B cell (primary cell): ENCODE measurements at regions not wholly inside any gene's neighbourhood (a gene's known extent, or its start where the extent isn't known, plus 50 kb on each side); places are given as distances from the start of the nearest gene placed in this dataset.

Experiments used
- ATAC-seq: fragments of 200-7000 bp; cut with Tn5 transposase; one replicate; pipeline ENCODE4 v1.10.0; 2021; ENCODE audit warnings: low read depth, mild to moderate bottlenecking, moderate number of reproducible peaks, moderate library complexity
- CTCF ChIA-PET: fragments of 350-600 bp; sonication (Branson Sonifier 250); formaldehyde crosslinking; loops from one replicate; lab custom pipeline; 2021; ENCODE audit warnings: antibody characterized with exemption, inconsistent platforms; lab: Charles Lee
- POLR2A ChIA-PET: fragments of 350-600 bp; sonication (Branson Sonifier 250); formaldehyde crosslinking; loops from one replicate; lab custom pipeline; 2021; ENCODE audit warnings: antibody characterized with exemption; lab: Charles Lee
- DNase-seq: peaks from one replicate; pipeline ENCODE4 v3.0.0; 2013
- H2AFZ ChIP-seq: 2 replicates; pipeline ENCODE4 v1.6.1; 2012; ENCODE audit warnings: mild to moderate bottlenecking, low read depth, low read length; ENCODE audit not compliant: insufficient read depth, poor library complexity, severe bottlenecking
- H3K27ac ChIP-seq, 2 donors: 1 replicate in 1 of 2; 2 replicates in 1 of 2; pipeline ENCODE4 v1.5.1; 2012 to 2013; ENCODE audit warnings: low read length in 2 of 2, mild to moderate bottlenecking in 2 of 2, moderate library complexity in 1 of 2
- H3K27me3 ChIP-seq, 4 experiments: fragments of 200-600 bp in 1 of 4; sonication (generic) in 1 of 4; replicated peaks in 1 of 4; 1 replicate in 2 of 4; 2 replicates in 2 of 4; pipeline versions ENCODE4 v1.6.1 to v1.7.0; 2013 to 2016; ENCODE audit warnings: low read length in 3 of 4, mild to moderate bottlenecking in 2 of 4, mixed read lengths in 1 of 4, moderate library complexity in 1 of 4; ENCODE audit not compliant: insufficient read depth in 4 of 4, control insufficient read depth in 3 of 4; ENCODE audit errors: control extremely low read depth in 1 of 4
- H3K36me3 ChIP-seq, 2 experiments: replicated peaks in 1 of 2; 1 replicate in 1 of 2; 2 replicates in 1 of 2; pipeline versions ENCODE4 v1.6.1 to v1.7.1; 2013; ENCODE audit warnings: low read length in 1 of 2; ENCODE audit not compliant: insufficient read depth in 2 of 2, control insufficient read depth in 1 of 2; ENCODE audit errors: control extremely low read depth in 1 of 2, extremely low read depth in 1 of 2
- H3K4me1 ChIP-seq, 2 donors: fragments of 200-600 bp in 1 of 2; sonication (generic) in 1 of 2; 1 replicate in 1 of 2; 2 replicates in 1 of 2; pipeline versions ENCODE4 v1.5.1 to v1.6.1; 2013 to 2017; ENCODE audit warnings: low read length in 2 of 2; ENCODE audit not compliant: control insufficient read depth in 2 of 2, insufficient read depth in 2 of 2
- H3K4me2 ChIP-seq: replicated peaks from 2 replicates; pipeline ENCODE3; 2012; ENCODE audit warnings: mild to moderate bottlenecking, low read depth, low read length; ENCODE audit not compliant: poor library complexity, severe bottlenecking
- H3K4me3 ChIP-seq, 5 experiments: fragments of 200-600 bp in 1 of 5; sonication (generic) in 1 of 5; 1 replicate in 3 of 5; 2 replicates in 2 of 5; pipeline versions ENCODE4 v1.5.1 to v1.7.0; 2011 to 2016; ENCODE audit warnings: low read length in 4 of 5, mild to moderate bottlenecking in 4 of 5, low read depth in 2 of 5, control low read depth in 1 of 5, moderate library complexity in 1 of 5; ENCODE audit not compliant: insufficient read depth in 1 of 5; ENCODE audit errors: control extremely low read depth in 1 of 5, extremely low read depth in 1 of 5
- H3K79me2 ChIP-seq: fragments of 200-600 bp; sonication (generic); one replicate; pipeline ENCODE4 v1.6.0; 2016; ENCODE audit warnings: low read length; ENCODE audit not compliant: control insufficient read depth, insufficient read depth
- H3K9ac ChIP-seq: fragments of 200-600 bp; sonication (generic); 2 replicates; pipeline ENCODE4 v1.6.1; 2017; ENCODE audit warnings: mild to moderate bottlenecking, low read length, moderate library complexity
- H3K9me3 ChIP-seq, 3 donors: one replicate each; pipeline versions ENCODE4 v1.6.1 to v1.7.1; 2013; ENCODE audit warnings: low read length in 2 of 3; ENCODE audit not compliant: control insufficient read depth in 2 of 3, insufficient read depth in 1 of 3; ENCODE audit errors: control extremely low read depth in 1 of 3
- H4K20me1 ChIP-seq: 2 replicates; pipeline ENCODE4 v1.6.0; 2012; ENCODE audit warnings: mild to moderate bottlenecking, low read length; ENCODE audit not compliant: insufficient read depth, control insufficient read depth, poor library complexity, severe bottlenecking
- H3K27ac Mint-ChIP-seq: one replicate; pipeline ENCODE4 v1.8.0; 2021; ENCODE audit warnings: mixed read lengths
- H3K27me3 Mint-ChIP-seq: one replicate; pipeline ENCODE4 v1.8.0; 2021; ENCODE audit warnings: mixed read lengths
- H3K4me1 Mint-ChIP-seq: one replicate; pipeline ENCODE4 v1.8.0; 2021; ENCODE audit warnings: mixed read lengths
- H3K4me3 Mint-ChIP-seq: one replicate; pipeline ENCODE4 v1.8.0; 2021; ENCODE audit warnings: mixed read lengths
- H3K9me3 Mint-ChIP-seq: one replicate; pipeline ENCODE4 v1.8.0; 2022; ENCODE audit warnings: mixed read lengths; ENCODE audit not compliant: insufficient read depth
- CTCF ChIP-seq: fragments of 200-600 bp; IDR thresholded peaks from one replicate; pipeline ENCODE4 v1.8.0; 2022; ENCODE audit warnings: antibody characterized with exemption, mild to moderate bottlenecking
- EZH2 ChIP-seq: IDR thresholded peaks from 2 replicates; pipeline ENCODE4 v1.6.1; 2012; ENCODE audit warnings: borderline replicate concordance, low read depth, mild to moderate bottlenecking, moderate library complexity, low read length; ENCODE audit not compliant: insufficient read depth, poor library complexity, severe bottlenecking
- WGBS: methylation state at CpG from one replicate; pipeline ENCODE4 v1.1.5; 2013; ENCODE audit warnings: missing lambda C conversion rate; ENCODE audit not compliant: insufficient coverage; 5-methylcytosine and 5-hydroxymethylcytosine counted together
- intact Hi-C: fragments of 100-400 bp; cut with micrococcal nuclease; formaldehyde crosslinking; loops from one replicate; pipeline ENCODE4 v1.10.0; 2022

DNA sequence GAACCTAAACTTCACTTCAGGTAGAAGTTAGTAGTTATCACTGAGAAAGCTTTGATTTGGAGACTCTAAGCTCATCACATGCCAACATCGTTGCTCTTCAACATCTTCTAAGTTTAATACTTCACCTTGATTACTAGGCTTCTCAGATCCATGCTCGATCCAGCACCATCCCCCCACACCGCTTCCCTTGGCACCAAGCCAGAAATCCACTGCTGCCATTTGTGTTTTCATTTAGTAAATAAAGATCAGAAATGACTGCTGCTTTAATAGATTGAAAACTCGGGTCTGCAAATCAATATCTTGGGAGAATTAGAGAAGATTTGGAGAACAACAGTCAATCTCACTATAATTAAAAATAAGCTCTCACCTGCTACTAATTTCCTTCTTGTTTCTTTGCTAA is 214.7 kb upstream of the NR4A3 start:
- no peak overlapping the region for H3K4me2 ChIP-seq
- no peaks in the 10 kb centered on the region for H3K79me2 ChIP-seq
- no peak overlapping the region for H2AFZ ChIP-seq
- no peak for TF ChIP-seq CTCF
- TF ChIP-seq EZH2, result no peak
- H3K27me3 ChIP-seq, result peaks cover 0 to 3% (median 0%) of the 10 kb centered on the region in 4 experiments
- ChIA-PET CTCF (no interaction called here), POLR2A (no interaction called here)
- no peak overlapping the region for H3K4me3 ChIP-seq
- no peaks in the 10 kb centered on the region for H3K9me3 Mint-ChIP-seq
- peaks cover 0 to 4% (median 0%) of the 10 kb centered on the region in 3 donors for H3K9me3 ChIP-seq
- no CpG with 5 or more reads among the region's 4 CpGs for WGBS
- H3K4me1 Mint-ChIP-seq, result no peaks in the 10 kb centered on the region
- H3K27me3 Mint-ChIP-seq, result no peaks in the 10 kb centered on the region
- ATAC-seq, result no peak
- no peaks in the 10 kb centered on the region for H3K36me3 ChIP-seq
- H4K20me1 ChIP-seq, result no peaks in the 10 kb centered on the region
- DNase-seq, result no peak
- no peaks in the 10 kb centered on the region for H3K4me1 ChIP-seq
- no peak overlapping the region for H3K27ac ChIP-seq
- intact Hi-C loops, result no loop called here
- H3K27ac Mint-ChIP-seq, result no peak overlapping the region
- no peak overlapping the region for H3K4me3 Mint-ChIP-seq
- H3K9ac ChIP-seq, result no peak overlapping the region

DNA sequence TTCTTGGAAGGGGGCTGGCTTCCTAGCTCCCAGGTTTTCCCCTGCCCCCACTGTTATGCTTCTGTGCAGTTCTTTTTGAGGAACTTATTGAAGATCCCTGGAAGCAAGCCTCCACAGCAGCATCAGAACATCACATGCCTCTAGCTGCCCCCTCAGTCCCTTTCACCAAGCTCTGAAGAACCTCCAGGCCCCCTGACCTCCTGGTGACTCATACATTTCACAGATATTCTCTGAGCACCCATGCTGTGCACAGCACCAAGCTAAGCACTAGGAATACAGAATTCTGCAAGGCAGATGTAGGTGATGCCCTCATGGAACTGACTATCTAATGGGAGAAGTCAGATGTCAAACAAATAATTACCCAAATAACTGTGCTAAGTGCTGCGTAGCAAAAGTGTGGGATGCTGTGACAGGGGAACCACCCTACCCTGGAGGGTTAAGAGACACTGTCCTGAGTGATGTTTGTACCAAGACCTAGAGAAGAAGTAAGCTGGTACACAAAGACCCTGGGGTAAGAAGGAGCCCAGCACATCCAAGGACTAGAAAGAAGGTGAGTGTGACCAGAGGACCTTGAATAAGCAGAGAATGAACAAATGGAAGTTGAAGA is 213.7 kb upstream of the NR4A3 start:
- POLR2A ChIA-PET, result no interaction called here
- no CpG with 5 or more reads among the region's 1 CpG for WGBS

More for the DNA sequence above, 213.7 kb upstream of the NR4A3 start:
- H4K20me1 ChIP-seq, result no peaks in the 10 kb centered on the region
- H3K9ac ChIP-seq, result no peak overlapping the region
- no peaks in the 10 kb centered on the region for H3K36me3 ChIP-seq
- H3K79me2 ChIP-seq, result no peaks in the 10 kb centered on the region
- CTCF ChIA-PET, result interaction anchor here (0.6 kb wide), 1 partner anchor 325 kb away, joined by 3 read pairs; no protein-coding TSS in a partner anchor
- no peak overlapping the region for H3K27ac Mint-ChIP-seq
- H3K27ac ChIP-seq, result no peak overlapping the region
- H3K4me3 ChIP-seq, result no peak overlapping the region
- no peak overlapping the region for H3K4me2 ChIP-seq
- no peaks in the 10 kb centered on the region for H3K4me1 ChIP-seq
- H3K4me1 Mint-ChIP-seq, result no peaks in the 10 kb centered on the region
- H3K9me3 ChIP-seq, result peaks cover 0 to 4% (median 0%) of the 10 kb centered on the region in 3 donors
- no peaks in the 10 kb centered on the region for H3K27me3 Mint-ChIP-seq
- no peaks in the 10 kb centered on the region for H3K9me3 Mint-ChIP-seq
- peaks cover 0 to 3% (median 0%) of the 10 kb centered on the region in 4 experiments for H3K27me3 ChIP-seq
- intact Hi-C loops, result no loop called here
- no peak for TF ChIP-seq EZH2
- TF ChIP-seq CTCF, result no peak
- ATAC-seq, result no peak
- DNase-seq, result no peak
- H3K4me3 Mint-ChIP-seq, result no peak overlapping the region
- no peak overlapping the region for H2AFZ ChIP-seq
